Left hindlimb (tissue), 1 donor: ENCODE measurements at regions not wholly inside any gene's neighbourhood (a gene's known extent, or its start where the extent isn't known, plus 50 kb on each side); places are given as distances from the start of the nearest gene placed in this dataset.
"Not testable (repeated sequence)": the region's sequence is repeated elsewhere in the genome, so short reads cannot be mapped to it uniquely, and the experiment has no call there.

Experiments used
- DNase-seq: peaks from one replicate; pipeline ENCODE4 v3.0.0-alpha.2; 2018

GRCh38 chr3:84680700-84681099 is 278.1 kb upstream of the CADM2 start:
- no peak for DNase-seq

GRCh38 chr3:84683493-84683892 is 275.3 kb upstream of the CADM2 start:
- DNase-seq, result no peak

- DNase-seq, result no peak
These were observed 273.3 kb upstream of the CADM2 start for GRCh38 chr3:84685467-84685866.

GRCh38 chr3:84692261-84692660 is 266.5 kb upstream of the CADM2 start:
- DNase-seq, result no peak

DNA sequence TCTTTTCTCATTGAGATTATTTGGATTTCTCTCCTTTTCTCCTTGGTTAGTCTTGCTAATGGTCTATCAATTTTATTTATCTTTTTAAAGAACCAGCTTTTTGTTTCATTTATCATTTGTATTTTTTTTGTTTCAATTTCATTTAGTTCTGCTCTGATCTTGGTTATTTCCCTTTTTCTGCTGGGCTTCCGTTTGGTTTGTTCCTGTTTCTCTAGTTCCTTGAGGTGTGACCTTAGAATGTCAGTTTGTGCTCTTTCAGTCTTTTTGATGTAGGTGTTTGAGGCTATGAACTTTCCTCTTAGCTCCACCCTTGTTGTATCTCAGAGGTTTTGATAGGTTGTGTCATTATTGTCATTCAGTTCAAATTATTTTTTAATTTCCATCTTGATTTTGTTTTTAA is 248.5 kb upstream of the CADM2 start:
- DNase-seq, result not testable (repeated sequence)

GRCh38 chr3:84717894-84718293 is 240.9 kb upstream of the CADM2 start:
- DNase-seq, result no peak

DNA sequence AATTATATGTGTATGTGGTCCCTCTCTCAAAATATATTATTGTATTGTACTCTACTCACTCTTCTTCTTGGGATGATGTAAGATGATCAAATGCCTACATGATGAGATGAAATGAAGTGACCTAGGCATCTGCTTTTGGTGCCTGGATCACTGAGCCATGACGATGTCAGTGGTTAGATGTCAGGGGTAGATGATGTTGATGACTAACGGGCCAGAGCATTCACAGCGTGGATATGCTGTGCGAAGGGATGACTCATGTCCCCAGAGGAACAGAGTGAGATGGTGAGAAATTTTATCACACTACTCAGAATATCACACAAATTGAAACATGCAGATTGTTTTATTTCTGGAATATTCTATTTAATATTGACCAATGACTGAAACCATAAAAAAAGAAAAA is 233.9 kb upstream of the CADM2 start:
- DNase-seq, result no peak

- no peak for DNase-seq
These were observed 231.2 kb upstream of the CADM2 start for GRCh38 chr3:84727616-84728015.

DNA sequence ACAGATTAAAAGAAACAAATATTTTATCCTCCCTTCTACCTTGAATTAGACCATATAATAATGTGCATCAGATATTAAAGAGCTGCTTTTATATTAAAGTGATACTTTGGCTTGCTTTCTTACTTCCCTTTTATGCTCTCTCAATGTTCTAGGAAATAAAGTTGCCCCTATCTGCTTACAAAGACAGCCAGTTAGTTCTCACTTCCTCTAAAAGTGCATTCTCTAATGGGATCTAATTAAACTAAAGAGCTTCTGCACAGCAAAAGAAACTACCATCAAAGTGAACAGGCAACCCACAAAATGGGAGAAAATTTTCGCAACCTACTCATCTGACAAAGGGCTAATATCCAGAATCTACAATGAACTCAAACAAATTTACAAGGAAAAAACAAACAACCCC is 224.1 kb upstream of the CADM2 start:
- not testable (repeated sequence) for DNase-seq

- no peak for DNase-seq
These were observed 220.7 kb upstream of the CADM2 start for GRCh38 chr3:84738086-84738485.

- no peak for DNase-seq
These were observed 215.8 kb upstream of the CADM2 start for GRCh38 chr3:84742915-84743425.

GRCh38 chr3:84744130-84744529 is 214.7 kb upstream of the CADM2 start:
- no peak for DNase-seq

GRCh38 chr3:84755860-84756259 is 202.9 kb upstream of the CADM2 start:
- no peak for DNase-seq

- no peak for DNase-seq
These were observed 199.4 kb upstream of the CADM2 start for GRCh38 chr3:84759361-84759760.

DNA sequence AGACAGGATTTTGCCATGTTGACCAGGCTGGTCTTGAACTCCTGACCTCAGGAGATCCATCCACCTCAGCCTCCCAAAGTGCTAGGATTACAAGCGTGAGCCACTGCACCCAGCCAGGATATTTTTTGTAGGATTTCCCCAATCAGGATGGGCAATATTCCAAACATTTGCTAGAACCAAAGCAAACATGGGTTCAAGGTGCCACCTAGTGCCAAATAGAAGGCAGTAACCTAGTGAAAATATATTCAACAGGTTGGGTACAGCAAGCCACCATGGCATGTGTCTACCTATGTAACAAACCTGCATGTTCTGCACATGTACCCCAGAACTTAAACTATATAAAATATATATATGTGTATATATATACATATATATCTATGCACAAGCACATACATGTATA is 185.9 kb upstream of the CADM2 start:
- no peak for DNase-seq

GRCh38 chr3:84783281-84783680 is 175.5 kb upstream of the CADM2 start:
- DNase-seq, result no peak

DNA sequence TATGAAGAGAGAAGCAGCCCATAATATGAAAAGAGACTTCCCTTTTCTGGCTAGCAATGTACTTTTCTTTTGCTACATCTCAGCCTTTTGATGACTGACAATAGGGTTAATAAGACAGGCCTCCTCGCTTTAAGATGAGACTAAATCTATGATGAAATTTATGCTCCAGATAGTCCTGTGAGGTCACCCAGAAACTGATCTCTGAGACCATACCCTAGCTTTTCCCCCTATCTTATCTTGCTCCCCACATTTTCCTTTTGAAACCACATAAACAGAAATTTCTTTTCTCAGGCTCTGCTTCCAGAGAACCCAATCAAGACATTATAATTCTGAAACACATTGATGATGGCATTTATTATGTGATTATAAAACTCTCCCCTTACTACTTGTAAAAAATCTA is 168.8 kb upstream of the CADM2 start:
- DNase-seq, result no peak

DNA sequence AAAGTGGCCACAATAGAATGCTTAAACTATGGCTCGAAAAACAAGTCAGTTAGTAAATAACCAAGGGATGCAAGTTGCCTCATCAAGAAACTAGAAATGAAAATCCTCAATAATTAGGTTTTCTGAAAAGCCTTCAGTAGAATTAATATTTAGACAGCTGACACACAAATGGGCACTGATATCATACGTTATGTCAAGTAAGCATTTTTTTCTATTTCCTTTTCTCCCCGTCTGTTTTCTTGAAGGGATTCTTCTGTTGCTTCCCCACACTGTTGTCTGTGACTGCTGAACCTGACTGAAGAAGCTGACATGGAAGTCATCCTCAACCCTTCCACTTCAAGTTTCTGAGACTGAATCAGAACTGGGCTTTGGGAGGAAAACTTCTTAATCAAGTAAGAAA is 151.8 kb upstream of the CADM2 start:
- no peak for DNase-seq

DNA sequence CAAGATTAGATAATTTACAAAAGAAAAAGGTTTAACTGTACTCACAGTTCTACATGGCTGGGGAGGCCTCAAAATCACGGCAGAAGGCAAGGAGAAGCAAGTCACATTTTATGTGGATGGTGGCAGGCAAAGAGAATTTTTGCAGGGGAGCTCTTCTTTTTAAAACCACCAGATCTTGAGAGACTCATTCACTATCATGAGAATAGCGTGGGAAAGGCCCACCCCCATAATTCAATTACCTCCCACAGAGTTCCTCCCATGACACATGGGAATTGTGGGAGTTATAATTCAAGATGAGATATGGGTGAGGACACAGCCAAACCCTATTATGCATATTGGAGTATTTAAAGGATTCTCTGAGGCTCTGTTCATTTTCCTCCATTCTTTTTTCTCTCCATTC is 138.7 kb upstream of the CADM2 start:
- DNase-seq, result no peak

- no peak for DNase-seq
These were observed 137.9 kb upstream of the CADM2 start for GRCh38 chr3:84820906-84821305.

DNA sequence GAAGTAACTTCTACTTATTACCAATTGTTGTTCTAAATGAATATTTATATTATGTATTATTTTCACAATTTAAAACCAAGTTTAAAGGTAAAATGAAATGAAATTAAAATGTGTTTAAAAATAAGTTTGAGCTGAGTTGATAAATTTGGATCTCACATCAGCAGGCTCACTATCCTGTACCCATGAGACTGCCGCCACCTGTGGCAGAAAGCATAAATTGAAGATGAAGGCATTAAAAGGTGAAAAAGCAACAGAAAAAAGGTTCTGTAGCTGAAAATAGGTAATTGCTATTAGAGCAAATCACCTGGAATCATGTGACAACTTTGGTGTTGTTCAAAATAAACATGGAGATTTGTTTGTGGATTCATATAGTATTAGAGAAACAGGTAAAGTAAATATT is 133.0 kb upstream of the CADM2 start:
- no peak for DNase-seq

GRCh38 chr3:84830476-84830875 is 128.3 kb upstream of the CADM2 start:
- no peak for DNase-seq

DNA sequence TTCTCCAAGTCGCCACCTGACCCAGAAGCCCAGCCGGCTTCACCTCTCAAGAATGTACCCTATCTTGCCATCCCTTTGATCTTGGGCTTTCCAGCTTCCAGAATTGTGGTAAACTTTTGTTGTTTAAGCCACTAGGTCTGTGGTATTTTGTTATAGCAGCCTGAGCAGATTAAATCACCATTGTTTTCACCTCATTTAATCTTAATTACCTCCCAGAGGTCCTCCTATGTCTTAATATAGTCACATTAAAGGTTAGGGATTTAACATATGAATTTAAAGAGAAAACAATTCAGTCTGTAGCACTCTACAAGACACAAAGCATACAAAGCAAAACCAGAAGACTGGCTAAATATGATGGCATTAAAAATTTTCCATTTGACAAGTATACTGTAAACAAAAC is 123.4 kb upstream of the CADM2 start:
- no peak for DNase-seq

- DNase-seq, result no peak
These were observed 121.8 kb upstream of the CADM2 start for GRCh38 chr3:84836961-84837360.

GRCh38 chr3:84877092-84877491 is 81.7 kb upstream of the CADM2 start:
- no peak for DNase-seq

DNA sequence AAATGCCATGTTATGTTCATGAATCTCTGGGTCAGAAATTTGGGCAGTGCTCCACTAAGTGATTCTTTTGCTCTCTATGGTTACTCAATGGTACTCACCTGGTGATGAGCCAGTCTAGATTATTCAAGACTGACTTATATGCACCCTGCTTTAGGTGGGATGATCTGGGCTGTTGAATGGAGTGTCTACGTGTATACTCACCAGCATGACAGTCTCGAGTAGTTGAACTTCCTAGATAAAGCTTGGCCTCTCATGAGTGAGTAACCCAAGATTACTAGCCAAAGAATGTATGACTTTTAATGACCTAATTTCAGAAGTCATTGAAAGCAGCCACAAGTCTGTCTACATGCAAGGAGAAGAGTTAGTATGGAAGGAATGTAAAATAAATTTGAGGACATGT is 77.5 kb upstream of the CADM2 start:
- no peak for DNase-seq
